MM.1S (cell line): ENCODE measurements at regions not wholly inside any gene's neighbourhood (a gene's known extent, or its start where the extent isn't known, plus 50 kb on each side); places are given as distances from the start of the nearest gene placed in this dataset.

Experiments
- CTCF ChIP-seq: fragments of 300-600 bp; sonication (generic); IDR thresholded peaks from 2 replicates; pipeline ENCODE4 v1.5.1; 2016; ENCODE audit warnings: antibody characterized with exemption, low read length, mixed read lengths
- EZH2phosphoT487 ChIP-seq: fragments of 300-600 bp; sonication (generic); IDR thresholded peaks from 2 replicates; pipeline ENCODE4 v1.6.1; 2018; ENCODE audit warnings: antibody characterized with exemption, low read length

- TF ChIP-seq CTCF = no peak
- no peak for TF ChIP-seq EZH2phosphoT487
Observed at GRCh38 chr14:43157661-43158060, 1349.4 kb downstream of the FSCB start.
